ENCODE measurements at regions not wholly inside any gene's neighbourhood (a gene's known extent, or its start where the extent isn't known, plus 50 kb on each side); places are given as distances from the start of the nearest gene placed in this dataset.

- TF ChIP-seq CTCF (IDR thresholded peaks at IDR 0.05), result no peak
- TF ChIP-seq RAD21 (conservative IDR thresholded peaks at IDR 0.05 in 1 of 2, IDR thresholded peaks at IDR 0.05 in 1 of 2), result no peak
- TF ChIP-seq REST (IDR thresholded peaks at IDR 0.05), result no peak
- no peak for TF ChIP-seq RCOR1 (IDR thresholded peaks at IDR 0.05; ENCODE audit: low read depth, low read length)
- no peak for TF ChIP-seq EP300 (IDR thresholded peaks at IDR 0.05)
- TF ChIP-seq POLR2A (IDR thresholded peaks at IDR 0.05; ENCODE audit: low read length), result no peak
- no peak for TF ChIP-seq HEYL (CRISPR knock-in tag; IDR thresholded peaks at IDR 0.05)
- TF ChIP-seq NFE2L2 (conservative IDR thresholded peaks at IDR 0.05; ENCODE audit: low read length), result no peak
- TF ChIP-seq ZFP36 (IDR thresholded peaks at IDR 0.05; ENCODE audit: borderline replicate concordance, partially characterized antibody), result no peak
- no peak for TF ChIP-seq ZC3H11A (IDR thresholded peaks at IDR 0.05)
- no peak for TF ChIP-seq ELK1 (IDR thresholded peaks at IDR 0.05; ENCODE audit: low read depth, low read length)
- no peak for TF ChIP-seq SREBF2 (IDR thresholded peaks at IDR 0.05)
- TF ChIP-seq CHD4 (IDR thresholded peaks at IDR 0.05; ENCODE audit: borderline replicate concordance), result no peak
Measured at GRCh38 chr3:150335631-150336030, 72.5 kb upstream of the TSC22D2 start.

Data from A549 (cell line).